OCI-LY1 (cell line): ENCODE measurements at regions not wholly inside any gene's neighbourhood (a gene's known extent, or its start where the extent isn't known, plus 50 kb on each side); places are given as distances from the start of the nearest gene placed in this dataset.

Experiments
- EZH2 ChIP-seq: fragments of 200-600 bp; sonication (generic), shearing (Covaris generic); IDR thresholded peaks from 2 replicates; pipeline ENCODE4 v1.8.0; 2017; ENCODE audit warnings: borderline replicate concordance, mixed run types, mild to moderate bottlenecking, antibody characterized with exemption, low read length, moderate library complexity, mixed read lengths
- TF ChIP-seq, protein P1 (sequence below): fragments of 200-600 bp; sonication (generic), shearing (Covaris generic); IDR thresholded peaks from 2 replicates; pipeline ENCODE4 v1.5.1; 2017; ENCODE audit warnings: mild to moderate bottlenecking, antibody characterized with exemption, low read length, moderate library complexity, mixed read lengths

DNA sequence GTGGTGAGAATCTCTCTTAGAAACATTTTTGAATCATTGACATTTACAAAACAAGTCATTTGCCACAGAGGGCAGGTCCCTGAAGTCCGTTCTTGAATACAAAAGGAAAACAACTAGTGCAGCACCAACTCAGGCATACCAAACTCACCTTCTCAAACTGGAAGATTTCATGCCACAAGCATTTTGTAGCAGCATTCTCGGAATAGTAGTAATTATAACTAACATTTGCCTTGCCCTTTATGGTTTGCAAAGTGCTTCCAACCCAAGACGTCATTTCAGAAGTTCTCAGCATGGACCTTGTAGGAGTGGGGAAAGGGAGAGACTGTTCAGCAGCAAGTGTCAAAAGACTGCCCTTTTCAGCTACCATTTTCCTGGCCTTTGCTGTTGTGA lies 344.6 kb downstream of the RFC3 start:
- TF ChIP-seq, protein P1, sequence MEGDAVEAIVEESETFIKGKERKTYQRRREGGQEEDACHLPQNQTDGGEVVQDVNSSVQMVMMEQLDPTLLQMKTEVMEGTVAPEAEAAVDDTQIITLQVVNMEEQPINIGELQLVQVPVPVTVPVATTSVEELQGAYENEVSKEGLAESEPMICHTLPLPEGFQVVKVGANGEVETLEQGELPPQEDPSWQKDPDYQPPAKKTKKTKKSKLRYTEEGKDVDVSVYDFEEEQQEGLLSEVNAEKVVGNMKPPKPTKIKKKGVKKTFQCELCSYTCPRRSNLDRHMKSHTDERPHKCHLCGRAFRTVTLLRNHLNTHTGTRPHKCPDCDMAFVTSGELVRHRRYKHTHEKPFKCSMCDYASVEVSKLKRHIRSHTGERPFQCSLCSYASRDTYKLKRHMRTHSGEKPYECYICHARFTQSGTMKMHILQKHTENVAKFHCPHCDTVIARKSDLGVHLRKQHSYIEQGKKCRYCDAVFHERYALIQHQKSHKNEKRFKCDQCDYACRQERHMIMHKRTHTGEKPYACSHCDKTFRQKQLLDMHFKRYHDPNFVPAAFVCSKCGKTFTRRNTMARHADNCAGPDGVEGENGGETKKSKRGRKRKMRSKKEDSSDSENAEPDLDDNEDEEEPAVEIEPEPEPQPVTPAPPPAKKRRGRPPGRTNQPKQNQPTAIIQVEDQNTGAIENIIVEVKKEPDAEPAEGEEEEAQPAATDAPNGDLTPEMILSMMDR: no peak
- TF ChIP-seq EZH2: no peak
